Erythroblast (primary cell): ENCODE measurements at regions not wholly inside any gene's neighbourhood (a gene's known extent, or its start where the extent isn't known, plus 50 kb on each side); places are given as distances from the start of the nearest gene placed in this dataset.

Experiments used
- GATA1 ChIP-seq: IDR thresholded peaks from 2 replicates; pipeline ENCODE4 v1.6.1; 2011; ENCODE audit warnings: low read depth, mild to moderate bottlenecking, control low read depth, low read length, moderate library complexity
- POLR2A ChIP-seq: IDR thresholded peaks from 2 replicates; pipeline ENCODE4 v1.6.1; 2011; ENCODE audit warnings: mild to moderate bottlenecking, low read length

DNA sequence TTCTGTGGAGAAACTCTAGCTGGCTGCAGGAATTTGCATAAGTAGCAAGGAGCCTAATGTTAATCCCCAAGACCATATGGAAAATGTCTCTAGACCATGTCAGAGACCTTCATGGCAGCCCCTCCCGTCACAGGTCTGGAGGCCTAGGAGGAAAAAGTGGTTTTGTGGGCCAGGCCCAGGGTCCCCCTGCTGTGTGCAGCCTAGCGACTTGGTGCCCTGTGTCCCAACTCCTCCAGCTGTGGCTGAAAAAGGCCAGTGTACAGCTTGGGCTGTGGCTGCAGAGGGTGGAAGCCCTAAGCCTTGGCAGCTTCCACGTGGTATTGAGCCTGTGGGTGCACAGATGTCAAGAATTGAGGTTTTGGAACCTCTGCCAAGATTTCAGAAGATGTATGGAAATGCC lies 306.9 kb upstream of the CA10 start:
- no peak for TF ChIP-seq POLR2A
- no peak for TF ChIP-seq GATA1
